ENCODE measurements at regions not wholly inside any gene's neighbourhood (a gene's known extent, or its start where the extent isn't known, plus 50 kb on each side); places are given as distances from the start of the nearest gene placed in this dataset.

DNA sequence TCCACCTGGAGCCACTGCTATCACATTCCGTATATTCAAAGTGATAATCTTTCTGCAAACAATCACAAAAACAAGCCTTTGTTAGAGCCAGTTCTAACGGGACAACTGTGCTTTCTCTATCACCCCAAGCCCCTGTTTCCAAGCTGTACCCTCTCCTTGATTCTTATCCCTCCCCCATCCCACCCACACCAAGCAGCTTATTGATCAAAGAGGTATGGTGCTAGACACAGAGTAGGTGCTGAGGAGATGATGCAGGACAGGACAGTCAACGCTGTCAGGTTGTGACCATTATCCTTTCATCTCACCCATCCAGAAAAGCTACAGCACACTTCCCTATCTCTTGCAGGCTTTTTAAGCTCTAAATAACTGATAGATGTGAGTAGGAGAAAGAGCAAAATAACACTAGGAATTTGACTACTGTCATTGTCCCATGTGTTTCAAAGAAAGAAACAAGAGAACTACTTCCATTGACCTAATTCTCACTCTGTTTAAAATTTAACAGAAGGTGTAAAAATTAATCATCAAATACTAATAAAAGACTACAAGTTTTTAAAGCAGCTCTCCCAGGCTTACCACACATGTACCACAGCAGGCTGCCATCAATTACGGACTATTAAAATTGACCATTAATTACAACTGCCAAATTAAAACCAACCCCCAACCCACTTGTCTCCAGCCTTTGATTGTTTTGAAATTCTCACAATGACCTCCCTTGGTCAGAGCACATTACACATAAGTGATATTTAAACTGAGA is 94.3 kb downstream of the ELAPOR2 start:
- TF ChIP-seq, protein P1, sequence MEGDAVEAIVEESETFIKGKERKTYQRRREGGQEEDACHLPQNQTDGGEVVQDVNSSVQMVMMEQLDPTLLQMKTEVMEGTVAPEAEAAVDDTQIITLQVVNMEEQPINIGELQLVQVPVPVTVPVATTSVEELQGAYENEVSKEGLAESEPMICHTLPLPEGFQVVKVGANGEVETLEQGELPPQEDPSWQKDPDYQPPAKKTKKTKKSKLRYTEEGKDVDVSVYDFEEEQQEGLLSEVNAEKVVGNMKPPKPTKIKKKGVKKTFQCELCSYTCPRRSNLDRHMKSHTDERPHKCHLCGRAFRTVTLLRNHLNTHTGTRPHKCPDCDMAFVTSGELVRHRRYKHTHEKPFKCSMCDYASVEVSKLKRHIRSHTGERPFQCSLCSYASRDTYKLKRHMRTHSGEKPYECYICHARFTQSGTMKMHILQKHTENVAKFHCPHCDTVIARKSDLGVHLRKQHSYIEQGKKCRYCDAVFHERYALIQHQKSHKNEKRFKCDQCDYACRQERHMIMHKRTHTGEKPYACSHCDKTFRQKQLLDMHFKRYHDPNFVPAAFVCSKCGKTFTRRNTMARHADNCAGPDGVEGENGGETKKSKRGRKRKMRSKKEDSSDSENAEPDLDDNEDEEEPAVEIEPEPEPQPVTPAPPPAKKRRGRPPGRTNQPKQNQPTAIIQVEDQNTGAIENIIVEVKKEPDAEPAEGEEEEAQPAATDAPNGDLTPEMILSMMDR (IDR thresholded peaks at IDR 0.05), result no peak
- no peaks in the 10 kb centered on the region for H3K4me1 ChIP-seq
- no peak for DNase-seq (ENCODE audit: low spot score)
- no peak overlapping the region for H3K27ac ChIP-seq
- H3K36me3 ChIP-seq, result no peaks in the 10 kb centered on the region
- H3K27me3 ChIP-seq, result no peaks in the 10 kb centered on the region
- no peak overlapping the region for H3K4me3 ChIP-seq
- no peaks in the 10 kb centered on the region for H3K9me3 ChIP-seq

DNA sequence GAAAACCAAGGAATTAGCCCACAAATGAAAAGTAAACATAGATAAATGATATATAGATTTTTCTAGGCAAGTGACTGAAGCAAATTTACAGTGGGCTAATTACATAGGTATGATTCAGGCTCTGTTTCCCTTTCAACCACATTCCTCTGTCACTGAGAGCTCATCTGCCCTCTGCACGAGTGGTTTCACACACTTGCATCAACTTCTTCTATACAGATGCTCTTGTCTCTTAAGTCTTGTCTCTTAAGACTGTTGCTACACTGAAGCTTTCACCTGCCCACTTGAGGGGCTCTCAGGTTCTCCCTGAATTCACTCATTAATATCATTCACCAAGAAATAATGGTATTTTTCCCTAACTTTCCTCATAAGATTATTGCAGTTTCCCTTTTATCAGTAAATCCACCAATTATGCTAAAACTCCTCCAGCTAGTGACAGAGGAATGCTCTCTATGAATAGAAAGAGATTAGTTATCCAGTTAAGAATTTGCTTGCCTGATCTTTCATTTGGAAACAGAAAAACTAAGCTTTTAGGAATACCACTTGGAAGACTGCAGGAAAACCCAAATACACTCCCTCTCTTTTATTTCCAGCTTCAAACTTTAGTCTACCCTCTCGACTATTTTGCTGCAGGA is 95.7 kb downstream of the ELAPOR2 start:
- no peak for DNase-seq (ENCODE audit: low spot score)
- Histone ChIP-seq H3K27ac (no peak overlapping the region), H3K36me3 (no peaks in the 10 kb centered on the region), H3K9me3 (peaks cover 0 to 4% of the 10 kb centered on the region in 2 donors), H3K4me3 (no peak overlapping the region), H3K27me3 (no peaks in the 10 kb centered on the region), H3K4me1 (no peaks in the 10 kb centered on the region)
- TF ChIP-seq, protein P1 (IDR thresholded peaks at IDR 0.05), result no peak

DNA sequence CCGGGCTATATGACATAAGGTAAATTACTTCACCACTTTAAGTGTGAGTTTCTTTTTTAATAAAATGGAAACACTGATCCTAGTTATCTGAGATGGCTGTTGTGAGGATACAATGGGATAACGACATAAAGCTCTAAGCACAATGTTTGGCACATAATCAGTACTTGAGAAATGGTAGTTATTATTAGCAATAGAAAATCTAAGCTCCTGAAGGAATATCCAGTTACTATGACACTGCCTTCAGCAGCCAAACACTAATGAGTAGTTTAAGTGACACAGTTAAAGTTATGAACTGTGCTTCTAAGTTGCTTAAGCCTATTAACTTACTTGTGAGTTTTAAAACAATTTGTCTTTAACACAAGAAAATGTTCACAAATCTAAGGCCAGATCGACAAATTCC is 96.8 kb downstream of the ELAPOR2 start:
- TF ChIP-seq, protein P1 (IDR thresholded peaks at IDR 0.05), result no peak
- Histone ChIP-seq H3K36me3 (no peaks in the 10 kb centered on the region), H3K27me3 (no peaks in the 10 kb centered on the region), H3K9me3 (peaks cover 0 to 4% of the 10 kb centered on the region in 2 donors), H3K27ac (no peak overlapping the region), H3K4me3 (no peak overlapping the region), H3K4me1 (no peaks in the 10 kb centered on the region)
- DNase-seq (ENCODE audit: low spot score), result no peak

DNA sequence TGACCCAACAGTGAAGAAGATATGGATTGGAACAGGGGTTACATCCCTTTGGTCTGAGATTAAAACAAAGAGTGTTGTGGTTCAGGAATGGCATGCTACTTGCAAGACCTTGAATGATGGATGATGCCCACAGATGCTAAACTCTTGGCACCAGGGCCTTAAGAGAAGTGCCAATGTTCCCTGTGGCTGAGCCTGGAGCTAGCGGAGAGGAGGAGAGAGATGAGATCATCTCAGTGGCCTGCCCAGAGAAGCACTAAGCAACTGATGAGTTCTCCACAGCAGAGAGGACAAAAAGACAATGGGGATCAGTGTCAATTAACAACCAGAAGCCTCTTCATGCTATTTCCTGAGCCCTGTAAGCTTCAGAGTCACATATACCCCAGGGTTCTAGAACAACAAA is 97.8 kb downstream of the ELAPOR2 start:
- Histone ChIP-seq H3K4me1 (no peaks in the 10 kb centered on the region), H3K4me3 (no peak overlapping the region), H3K36me3 (no peaks in the 10 kb centered on the region), H3K27ac (no peak overlapping the region), H3K27me3 (no peaks in the 10 kb centered on the region), H3K9me3 (peaks cover 0 to 4% of the 10 kb centered on the region in 2 donors)
- TF ChIP-seq, protein P1 (IDR thresholded peaks at IDR 0.05), result no peak
- DNase-seq (ENCODE audit: low spot score), result no peak

DNA sequence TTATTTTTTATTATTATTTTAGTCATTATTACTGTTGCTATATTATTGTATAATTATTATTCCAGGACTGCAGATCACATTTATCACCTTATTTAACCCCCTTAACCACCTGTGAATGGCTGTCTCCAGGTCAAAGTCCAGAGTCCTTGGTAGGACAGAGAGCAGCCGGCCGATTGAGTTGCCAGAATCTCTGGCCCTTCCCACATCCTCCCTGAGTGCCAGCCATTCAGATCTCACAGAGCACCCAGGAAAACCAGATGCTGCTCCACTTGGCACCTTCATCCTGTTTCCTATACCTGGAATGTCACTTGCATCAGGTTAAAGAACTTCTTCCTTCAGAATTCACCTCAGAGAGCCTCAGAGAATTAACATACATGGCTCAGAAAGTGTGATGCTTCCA is 101.1 kb downstream of the ELAPOR2 start:
- DNase-seq (ENCODE audit: low spot score), result no peak
- TF ChIP-seq, protein P1 (IDR thresholded peaks at IDR 0.05), result no peak

More for the DNA sequence above, 101.1 kb downstream of the ELAPOR2 start:
- no peaks in the 10 kb centered on the region for H3K36me3 ChIP-seq
- H3K4me1 ChIP-seq, result no peaks in the 10 kb centered on the region
- no peak overlapping the region for H3K27ac ChIP-seq
- H3K27me3 ChIP-seq, result no peaks in the 10 kb centered on the region
- peaks cover 0 to 4% of the 10 kb centered on the region in 2 donors for H3K9me3 ChIP-seq
- no peak overlapping the region for H3K4me3 ChIP-seq
